DMS53 treated with DMSO at 0.1 percent for 48 hours (cell line): ENCODE measurements at regions not wholly inside any gene's neighbourhood (a gene's known extent, or its start where the extent isn't known, plus 50 kb on each side); places are given as distances from the start of the nearest gene placed in this dataset.
"Not testable (repeated sequence)": the region's sequence is repeated elsewhere in the genome, so short reads cannot be mapped to it uniquely, and the experiment has no call there.

ENCODE experiments used
- DNase-seq: peaks from one replicate; lab custom pipeline; 2025; ENCODE audit not compliant: unreplicated experiment; lab: John Stamatoyannopoulos, UW

DNA sequence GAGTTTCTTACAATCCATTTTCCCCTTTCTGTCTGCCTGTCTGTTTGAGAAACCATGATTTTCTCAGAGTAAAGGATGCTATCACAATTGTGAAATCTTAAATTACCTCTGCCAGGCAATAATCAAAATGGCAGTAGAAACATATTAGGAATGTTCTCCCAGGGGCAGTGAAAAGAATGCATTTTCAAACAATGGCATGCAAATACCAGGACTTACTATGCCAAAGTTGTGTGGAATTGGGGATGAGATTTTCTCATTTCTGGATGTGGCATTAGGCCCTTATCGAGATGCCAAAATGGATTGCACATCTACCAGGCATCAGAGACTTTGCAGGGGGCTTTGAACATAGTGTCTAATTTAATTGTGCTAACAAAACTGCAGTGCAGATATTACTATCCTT lies 821.4 kb downstream of the RNF144A start:
- DNase-seq: no peak

DNA sequence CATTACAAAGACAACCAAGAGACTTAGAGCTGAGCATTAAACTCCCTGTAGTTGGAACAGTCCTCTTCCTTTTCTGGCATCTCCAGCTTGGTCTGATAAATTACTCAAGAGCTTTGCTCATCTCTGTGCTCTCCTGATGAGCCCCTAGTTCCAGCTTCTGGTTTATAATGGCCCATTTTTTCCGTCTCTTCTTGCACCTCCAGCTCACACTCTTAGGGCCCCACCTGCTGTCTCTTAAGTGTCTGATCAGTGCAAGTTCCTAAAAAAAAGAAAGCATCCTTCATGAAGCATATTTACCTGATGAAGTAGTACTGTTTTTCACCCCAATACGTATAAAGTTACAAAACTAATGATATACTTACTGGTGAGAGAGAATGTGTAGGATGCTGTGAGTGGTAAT lies 822.9 kb downstream of the RNF144A start:
- no peak for DNase-seq

DNA sequence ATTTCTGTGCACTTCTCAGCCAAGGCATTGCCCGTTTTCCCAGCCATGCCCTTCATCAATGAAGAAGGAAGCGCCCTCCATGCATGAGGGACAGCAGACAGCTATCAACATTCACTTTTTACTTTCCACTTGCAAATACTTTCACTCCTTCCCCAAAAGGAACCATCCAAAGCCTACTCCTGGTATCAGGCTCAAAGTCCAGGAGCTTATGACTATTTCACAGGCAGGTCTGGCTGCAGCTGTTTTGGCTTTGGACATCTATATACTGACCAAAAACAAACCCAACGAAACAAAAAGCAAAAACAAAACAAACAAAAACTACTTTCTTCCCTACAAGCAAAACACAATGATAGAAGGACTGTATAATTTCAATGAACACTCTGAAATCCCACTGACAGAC lies 825.1 kb downstream of the RNF144A start:
- no peak for DNase-seq

DNA sequence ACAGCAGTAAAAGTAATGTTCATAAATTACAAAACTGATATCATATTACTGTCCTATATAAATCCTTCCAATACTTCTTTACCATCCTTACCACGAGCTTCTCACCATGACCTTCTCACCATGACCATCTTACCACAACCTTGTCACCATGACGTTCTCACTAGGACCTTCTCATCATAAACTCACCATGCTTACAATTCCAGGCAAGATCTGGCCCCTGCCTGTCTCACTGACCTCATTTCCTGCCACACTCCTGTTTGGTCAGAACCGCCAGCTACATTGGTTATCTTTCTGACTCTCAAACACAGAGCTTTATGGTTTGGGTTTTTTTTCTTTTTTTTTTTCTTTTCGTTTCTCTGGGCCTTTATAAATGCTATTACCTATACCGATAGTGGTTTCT lies 827.6 kb downstream of the RNF144A start:
- DNase-seq: no peak

DNA sequence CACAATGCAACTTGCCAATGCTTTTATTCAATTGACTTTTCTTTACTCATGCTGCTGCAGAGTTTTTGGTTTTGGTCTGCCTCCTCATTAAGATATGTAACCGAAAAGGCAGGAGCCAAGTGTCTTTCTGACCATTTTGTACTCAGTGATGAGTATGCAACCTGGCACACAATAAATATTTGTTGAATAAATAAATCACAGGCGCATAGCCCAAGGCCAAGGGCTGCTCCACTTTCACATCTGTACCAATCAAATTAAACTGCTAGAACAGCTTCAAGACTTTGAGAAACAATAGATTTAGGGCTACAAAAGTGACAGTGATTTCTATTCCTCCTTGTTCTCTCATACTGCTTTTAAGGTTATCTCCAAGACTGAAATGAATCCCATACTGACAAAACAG lies 828.2 kb downstream of the RNF144A start:
- no peak for DNase-seq

DNA sequence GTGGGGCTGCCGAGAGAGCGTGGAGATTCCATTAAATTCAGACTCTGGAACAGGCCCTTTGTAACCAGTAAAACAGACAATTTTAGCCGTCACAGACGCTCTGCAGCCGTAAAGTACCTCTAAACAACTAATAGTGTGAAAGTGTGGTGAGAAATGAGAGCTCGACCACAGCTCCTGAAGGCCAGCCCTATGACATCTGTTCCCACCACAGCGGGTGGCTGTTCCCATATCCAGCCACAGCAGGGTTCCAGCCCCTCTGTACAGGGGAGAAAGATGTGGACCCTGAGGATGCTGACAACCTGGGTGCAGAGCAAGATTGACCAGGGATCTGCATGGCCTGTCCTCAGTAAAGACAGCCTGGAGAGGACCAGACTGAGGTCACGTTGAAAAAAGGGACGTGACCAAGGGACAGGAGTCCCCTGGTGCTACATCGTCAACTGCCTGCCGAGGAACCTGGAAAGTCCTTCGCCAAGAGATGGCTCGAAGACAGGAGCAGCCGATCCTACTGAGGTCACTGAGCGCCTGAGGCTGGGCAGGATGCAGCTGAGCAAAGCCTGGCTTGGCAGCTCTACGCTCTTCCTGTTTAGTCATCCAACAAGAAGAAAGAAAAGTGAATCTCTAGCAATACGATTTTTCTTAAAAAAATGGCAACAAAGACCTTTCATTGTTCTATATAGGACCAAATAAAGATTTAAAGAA lies 831.7 kb downstream of the RNF144A start:
- DNase-seq: no peak

DNA sequence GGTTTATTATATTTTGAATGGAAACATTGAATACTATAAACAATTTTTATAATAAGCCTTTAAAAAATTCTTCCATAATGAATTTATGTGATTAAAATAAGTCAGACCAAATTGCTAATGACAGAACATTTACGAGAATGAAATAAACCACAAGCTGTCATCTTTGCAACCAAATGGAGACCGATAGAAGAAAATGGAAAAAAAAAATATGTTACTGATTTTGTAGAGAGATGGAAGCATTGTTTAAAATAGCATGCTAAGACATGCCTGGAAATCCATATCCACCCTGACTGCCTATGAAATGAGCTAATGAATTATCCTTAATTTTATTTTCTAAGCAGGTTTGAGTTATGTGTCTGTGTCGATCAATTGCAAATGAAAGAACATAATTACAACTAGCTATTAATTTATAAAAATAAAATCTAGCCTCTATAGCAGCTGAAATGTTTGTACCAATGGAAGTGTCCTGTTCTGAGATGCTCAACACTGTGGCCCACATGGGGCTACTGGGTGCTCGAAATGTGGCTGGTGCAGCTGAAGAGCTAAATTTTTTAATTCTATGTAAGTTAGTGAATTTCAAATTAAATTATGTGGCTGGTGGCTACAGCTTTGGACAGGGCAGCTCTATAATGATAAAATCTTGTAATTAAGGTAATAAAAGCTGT lies 832.8 kb downstream of the RNF144A start:
- no peak for DNase-seq

DNA sequence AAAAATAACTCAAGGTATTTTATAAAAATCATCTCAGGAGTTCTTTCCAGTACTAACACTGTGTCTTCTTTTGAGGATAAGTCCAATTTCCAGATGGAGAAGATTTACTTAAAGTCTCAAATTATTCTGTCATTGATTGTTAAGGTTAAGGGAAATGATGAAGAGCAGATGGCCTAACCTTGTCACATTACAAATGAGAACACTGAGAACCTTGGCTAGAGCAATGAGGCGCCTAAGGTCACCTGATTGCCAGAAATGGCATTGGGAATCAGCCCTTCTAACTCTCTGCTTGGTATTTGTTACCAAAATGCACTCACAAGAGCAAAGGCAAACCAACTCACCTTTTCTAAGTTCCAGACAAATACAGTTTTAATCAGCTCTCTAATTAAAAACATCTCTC lies 835.1 kb downstream of the RNF144A start:
- DNase-seq: no peak

DNA sequence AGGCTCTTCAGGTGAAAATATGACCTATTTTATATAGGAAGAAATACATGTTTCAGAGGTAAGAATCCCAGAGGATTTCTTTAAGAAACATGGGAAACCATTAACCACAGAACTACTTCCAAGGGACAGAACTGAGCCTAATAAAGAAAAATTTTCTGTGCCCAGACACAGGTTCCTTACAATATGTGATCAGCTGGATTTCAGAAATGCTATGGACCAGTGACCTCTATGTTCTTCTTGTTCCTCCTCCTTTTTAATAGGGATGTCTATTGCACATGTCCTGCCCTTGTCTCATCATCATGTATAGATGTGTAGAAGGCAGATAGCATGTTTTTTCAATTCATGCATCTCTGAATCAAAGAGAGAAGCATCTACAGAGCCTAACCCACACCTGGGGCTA lies 836.6 kb downstream of the RNF144A start:
- no peak for DNase-seq

DNA sequence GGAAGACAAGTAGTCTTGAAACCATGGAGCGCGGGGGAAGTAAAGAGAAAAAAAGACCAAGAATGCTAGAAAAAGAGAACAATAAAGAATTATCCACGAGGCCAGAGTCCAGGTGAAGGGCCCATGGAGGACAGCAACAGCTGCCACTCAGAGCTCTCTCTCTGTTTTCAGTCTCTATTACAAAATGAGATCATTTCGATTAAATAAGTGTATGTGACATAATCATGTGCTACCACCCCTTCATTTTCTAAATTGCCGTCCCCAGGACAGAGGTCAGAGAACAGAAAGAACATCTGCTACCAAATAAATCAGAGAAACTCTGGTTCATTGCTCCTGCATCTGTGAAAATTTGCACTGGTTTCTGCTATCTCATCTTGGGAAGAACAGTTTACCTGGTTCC lies 838.7 kb downstream of the RNF144A start:
- DNase-seq: no peak

DNA sequence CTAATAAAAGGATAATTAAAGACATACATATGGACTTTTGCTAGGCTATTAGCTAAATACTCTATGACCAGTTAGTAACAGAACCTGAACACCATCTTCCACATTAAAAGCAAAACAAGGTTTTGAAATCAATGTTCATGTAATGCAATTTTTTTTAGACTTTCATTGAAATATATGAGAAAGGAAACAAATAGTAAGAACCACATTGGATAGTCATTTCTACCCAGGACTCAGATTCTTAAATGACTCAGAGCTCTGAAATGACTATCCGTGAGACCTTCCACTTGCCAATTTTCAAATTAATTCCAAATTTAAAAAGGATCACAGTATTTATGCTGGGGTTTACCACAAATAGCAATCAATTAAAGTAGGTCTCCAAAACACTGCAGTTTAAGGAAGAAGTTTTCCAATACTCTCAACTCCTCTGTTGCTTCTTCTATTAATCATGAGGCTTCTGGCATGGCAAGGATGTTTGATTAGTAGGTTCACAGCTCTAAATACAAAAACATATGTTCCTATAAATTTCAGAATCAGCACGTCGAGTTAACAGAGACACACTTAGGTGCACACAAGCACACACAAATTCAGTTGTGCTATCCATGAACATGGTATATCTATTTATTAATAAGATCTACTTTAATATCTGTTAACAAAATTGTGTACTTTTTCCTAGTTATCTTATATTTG lies 841.0 kb downstream of the RNF144A start:
- DNase-seq: no peak

DNA sequence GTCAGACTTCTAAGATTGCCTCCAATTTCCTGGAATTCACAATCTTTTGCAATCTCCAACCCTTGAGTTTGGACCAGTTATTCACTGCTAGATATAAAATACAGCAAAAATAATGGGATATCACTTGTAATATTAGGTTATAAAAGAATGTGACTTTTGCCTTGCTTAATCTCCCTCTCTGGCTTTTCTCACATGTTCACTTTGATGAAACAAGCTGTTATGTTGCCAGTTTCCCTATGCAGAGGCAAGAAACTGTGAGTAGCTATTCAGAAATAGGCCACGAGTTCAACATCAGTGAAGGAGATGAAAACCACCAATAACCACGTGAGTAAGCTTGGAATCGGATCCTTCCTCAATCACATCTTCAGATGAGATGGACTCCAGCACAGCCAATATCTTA lies 842.7 kb downstream of the RNF144A start:
- no peak for DNase-seq

DNA sequence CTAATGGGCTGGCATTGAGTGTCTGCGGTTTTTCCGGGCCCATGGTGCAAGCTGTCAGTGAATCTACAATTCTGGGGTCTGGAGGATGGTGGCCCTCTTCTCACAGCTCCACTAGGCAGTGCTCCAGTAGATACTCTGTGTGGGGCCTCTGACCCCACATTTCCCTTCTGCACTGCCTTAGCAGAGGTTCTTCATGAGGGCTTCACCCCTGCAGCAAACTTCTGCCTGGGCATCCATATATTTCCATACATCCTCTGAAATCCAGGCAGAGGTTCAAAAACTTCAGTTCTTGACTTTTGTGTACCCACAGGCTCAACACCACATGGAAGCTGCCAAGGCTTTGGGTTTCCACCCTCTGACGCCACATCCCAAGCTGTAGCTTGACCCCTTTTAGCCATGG lies 846.2 kb downstream of the RNF144A start:
- DNase-seq: not testable (repeated sequence)

DNA sequence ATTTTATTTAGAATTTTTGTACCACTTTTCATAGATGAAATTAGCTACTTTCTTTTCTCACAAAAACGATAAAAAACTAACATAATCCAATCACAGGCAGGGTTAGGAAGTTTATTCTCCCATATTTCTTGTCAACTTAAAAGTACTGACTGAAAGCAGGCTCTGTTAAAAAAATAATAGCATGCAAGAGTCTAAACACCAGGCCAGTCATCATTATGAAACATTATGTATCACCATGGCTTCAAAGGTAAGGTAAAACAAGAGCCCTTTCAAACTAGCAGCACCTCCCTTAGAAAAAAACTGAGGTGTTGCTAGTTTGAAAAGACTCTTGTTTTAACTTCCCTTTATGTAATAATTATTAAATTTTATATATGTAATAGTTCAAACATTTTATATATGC lies 848.0 kb downstream of the RNF144A start:
- DNase-seq: no peak

DNA sequence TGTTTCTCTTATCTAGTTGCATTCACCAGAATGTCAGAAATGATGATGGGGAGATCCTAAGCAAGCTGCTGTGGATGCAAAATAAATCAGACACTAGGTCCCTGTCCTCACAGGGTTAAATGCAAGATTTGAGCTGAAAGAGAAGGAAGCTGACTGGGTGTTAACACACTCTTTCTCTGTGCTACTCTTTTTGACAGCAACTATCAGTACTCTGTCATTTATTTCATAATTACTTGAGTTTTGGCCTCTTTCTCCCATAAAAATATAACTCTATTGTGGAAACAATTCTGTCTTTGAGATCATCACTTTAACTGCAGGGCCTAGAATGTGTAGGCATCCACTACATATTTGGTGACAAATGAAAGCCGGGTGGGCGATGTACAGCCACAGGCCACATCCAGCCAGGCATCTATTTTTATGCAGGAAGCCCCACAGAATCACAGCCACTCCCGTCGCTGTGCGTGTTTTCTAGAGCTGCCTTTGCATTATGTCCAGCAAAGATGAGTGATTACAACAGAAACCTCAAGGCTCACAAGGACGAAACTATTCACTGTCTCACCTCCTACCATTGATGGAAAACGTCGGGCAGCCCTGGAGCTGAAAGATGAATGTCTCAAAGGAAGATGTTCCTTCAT lies 849.0 kb downstream of the RNF144A start:
- DNase-seq: no peak

DNA sequence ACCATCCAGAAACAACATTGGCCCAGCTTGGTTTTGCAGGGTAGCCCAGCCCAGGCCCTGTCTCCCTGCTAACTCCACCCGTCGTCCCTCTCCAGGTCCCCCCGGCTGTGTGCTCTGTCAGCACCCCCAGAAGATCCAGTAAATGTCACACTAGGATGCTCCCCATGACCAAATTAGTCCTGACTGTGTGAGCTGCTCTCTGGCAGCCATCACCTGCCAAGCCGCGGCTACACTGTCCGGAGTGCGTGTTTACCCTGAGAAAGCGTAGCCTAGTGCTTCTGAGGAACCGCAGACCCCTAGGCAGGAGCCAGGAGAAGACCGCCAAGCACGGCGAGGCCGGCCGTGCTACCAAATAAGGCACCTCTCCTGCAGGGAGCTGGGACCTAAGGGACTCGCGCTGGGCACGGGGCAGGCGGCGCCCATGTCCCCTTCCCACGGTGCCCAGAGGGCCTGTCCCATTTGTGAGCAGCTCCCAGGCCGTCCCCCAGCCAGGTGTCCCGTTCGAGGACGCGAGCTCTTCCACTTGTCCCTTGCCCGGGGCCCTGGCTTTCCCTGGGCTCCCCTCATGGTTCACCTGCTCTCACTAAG lies 849.9 kb downstream of the RNF144A start:
- no peak for DNase-seq

DNA sequence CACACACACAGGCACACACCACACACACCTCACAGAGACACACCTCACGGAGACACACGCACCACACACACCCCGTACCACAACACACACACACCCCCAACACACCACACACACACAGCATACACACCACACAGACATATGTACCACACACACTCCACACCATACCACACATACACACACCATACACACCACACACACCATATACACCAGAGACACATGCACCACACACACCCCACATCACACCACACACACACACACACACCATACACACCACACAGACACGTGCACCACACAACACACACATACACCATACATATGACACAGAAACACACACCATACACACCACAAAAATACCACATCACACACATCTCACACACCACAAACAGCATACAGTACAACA lies 850.7 kb downstream of the RNF144A start:
- DNase-seq: no peak

DNA sequence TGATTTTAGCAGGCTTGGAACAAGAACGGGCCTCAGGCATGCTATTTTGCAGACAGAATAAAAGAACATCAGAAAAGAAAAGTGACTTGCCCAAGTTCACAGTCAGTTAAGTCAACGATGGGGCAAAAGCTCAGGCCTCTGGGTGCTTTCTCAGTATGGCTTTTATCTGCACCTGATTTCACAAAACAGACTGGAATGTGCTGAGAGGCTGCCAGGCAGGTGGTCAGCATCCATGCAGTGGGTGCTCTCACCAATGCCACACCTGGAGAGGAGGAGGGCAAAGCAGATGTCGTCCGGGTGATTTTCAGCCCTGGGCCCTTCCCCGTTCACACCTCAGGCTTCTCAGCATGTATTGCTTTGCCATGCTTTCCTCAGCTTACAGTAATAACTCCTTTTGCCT lies 854.6 kb downstream of the RNF144A start:
- no peak for DNase-seq

DNA sequence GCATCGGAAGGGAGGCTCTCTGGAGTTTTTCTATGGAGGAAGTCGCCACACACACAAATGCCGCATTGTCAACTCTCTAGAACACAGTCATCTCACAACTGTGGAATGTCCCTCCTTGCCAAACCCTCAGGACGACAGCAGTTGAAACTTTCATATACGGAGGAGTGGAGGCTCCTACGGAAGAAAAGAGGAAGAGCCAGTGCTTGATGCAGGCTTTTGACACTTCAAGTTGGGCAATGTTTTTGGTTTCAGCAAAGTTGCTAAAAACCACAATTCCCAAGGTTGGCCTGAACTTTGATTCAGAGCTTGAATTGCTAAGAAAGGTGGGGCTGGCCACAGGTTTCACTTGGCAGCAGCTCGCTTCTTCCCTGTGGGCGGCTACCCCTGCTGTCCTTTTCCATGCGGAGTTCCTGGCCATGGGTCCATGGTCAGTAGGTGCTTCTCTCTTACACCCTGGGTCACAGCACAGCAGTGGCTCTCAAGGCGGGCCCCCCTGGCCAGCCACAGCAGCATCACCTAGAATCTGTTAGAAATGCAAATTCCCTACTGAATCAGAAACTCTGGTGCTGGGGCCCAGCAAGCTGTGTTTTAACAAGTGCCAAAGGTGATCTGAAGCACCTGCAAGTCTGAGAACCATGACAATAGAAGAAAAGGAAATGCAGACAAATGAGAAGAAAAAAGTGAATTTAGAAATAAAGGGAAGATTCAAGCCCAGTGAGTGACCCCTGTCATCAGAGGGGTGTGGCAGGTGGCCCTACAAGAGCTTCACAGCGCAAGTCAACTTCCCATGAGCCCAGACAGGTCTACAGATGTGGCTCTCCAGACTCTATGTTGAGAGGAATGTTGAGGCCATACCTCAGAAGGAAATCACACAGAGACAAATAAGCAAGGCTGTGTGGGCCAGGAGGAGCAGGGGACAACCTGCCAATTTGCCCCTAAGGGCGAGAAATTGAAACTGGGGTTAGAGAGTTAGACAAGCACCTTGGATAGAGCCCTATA lies 856.4 kb downstream of the RNF144A start:
- no peak for DNase-seq

DNA sequence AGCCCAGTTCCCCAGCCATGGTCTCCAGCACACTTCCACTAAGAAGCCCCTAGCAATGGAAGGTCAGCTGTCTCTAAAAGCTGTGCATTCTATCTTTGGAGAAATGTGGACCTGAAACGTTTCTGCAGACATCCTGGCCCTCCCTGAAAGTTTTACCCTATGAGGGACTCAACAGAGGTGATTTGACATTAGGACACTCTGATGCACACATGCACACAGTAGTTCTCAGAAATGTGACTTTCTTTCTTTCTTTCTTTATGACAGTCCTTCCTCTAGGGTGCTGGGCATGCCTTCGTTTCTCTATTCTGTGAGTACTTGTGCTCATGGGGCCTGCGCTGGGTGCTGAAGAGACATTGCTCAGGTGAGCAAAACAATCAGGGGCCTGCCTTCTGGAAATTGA lies 857.3 kb downstream of the RNF144A start:
- DNase-seq: no peak
